Neural cell (in vitro differentiated cells): ENCODE measurements at regions not wholly inside any gene's neighbourhood (a gene's known extent, or its start where the extent isn't known, plus 50 kb on each side); places are given as distances from the start of the nearest gene placed in this dataset.

Experiments
- H2AFZ ChIP-seq: fragments of 200-600, 300-800 bp; sonication (generic), shearing (Covaris generic); 2 replicates; pipeline ENCODE4 v1.6.0; 2014; ENCODE audit warnings: low read depth, mild to moderate bottlenecking, antibody characterized with exemption, low read length, moderate library complexity
- H3F3A ChIP-seq: fragments of 200-600 bp; shearing (Covaris generic); 2 replicates; pipeline ENCODE4 v1.6.1; 2016; ENCODE audit warnings: mild to moderate bottlenecking, moderate library complexity, mixed read lengths, antibody characterized with exemption, low read length; ENCODE audit not compliant: insufficient read depth, poor library complexity, severe bottlenecking
- H3K27ac ChIP-seq: fragments of 200-600, 300-800 bp; sonication (generic), shearing (Covaris generic); 2 replicates; pipeline ENCODE4 v1.5.1; 2014; ENCODE audit warnings: mild to moderate bottlenecking, low read length, moderate library complexity
- H3K27me3 ChIP-seq: fragments of 300-800, 200-600 bp; sonication (generic), shearing (Covaris generic); 2 replicates; pipeline ENCODE4 v1.6.0; 2014; ENCODE audit warnings: mild to moderate bottlenecking, low read depth, low read length, moderate library complexity; ENCODE audit not compliant: insufficient read depth
- H3K36me3 ChIP-seq: fragments of 300-800, 200-600 bp; sonication (generic), shearing (Covaris generic); 2 replicates; pipeline ENCODE4 v1.5.1; 2014; ENCODE audit warnings: mild to moderate bottlenecking, antibody characterized with exemption, low read length, moderate library complexity; ENCODE audit not compliant: insufficient read depth
- H3K4me2 ChIP-seq: fragments of 300-800, 200-600 bp; sonication (generic), shearing (Covaris generic); 2 replicates; pipeline ENCODE4 v1.6.0; 2014; ENCODE audit warnings: mild to moderate bottlenecking, low read length
- H3K4me3 ChIP-seq: fragments of 300-800, 200-600 bp; sonication (generic), shearing (Covaris generic); 2 replicates; pipeline ENCODE4 v1.5.1; 2014; ENCODE audit warnings: mild to moderate bottlenecking, low read length, moderate library complexity
- H3K79me2 ChIP-seq: fragments of 200-600 bp; shearing (Covaris generic); replicated peaks from 2 replicates; pipeline ENCODE4 v1.6.0; 2014; ENCODE audit warnings: mild to moderate bottlenecking, low read length, moderate library complexity; ENCODE audit not compliant: insufficient read depth
- H3K9ac ChIP-seq: fragments of 300-800, 200-600 bp; sonication (generic), shearing (Covaris generic); 2 replicates; pipeline ENCODE4 v1.6.1; 2016; ENCODE audit warnings: mild to moderate bottlenecking, low read length, mixed read lengths
- H3K9me2 ChIP-seq: fragments of 200-600 bp; shearing (Covaris generic); 2 replicates; pipeline ENCODE4 v1.6.1; 2016; ENCODE audit warnings: mild to moderate bottlenecking, low read length, mixed read lengths; ENCODE audit not compliant: insufficient read depth
- H3K9me3 ChIP-seq: fragments of 200-600, 300-800 bp; sonication (generic), shearing (Covaris generic); 2 replicates; pipeline ENCODE4 v1.6.1; 2016; ENCODE audit warnings: mild to moderate bottlenecking, mixed run types, low read length, moderate library complexity, mixed read lengths
- H4K20me1 ChIP-seq: fragments of 200-600 bp; shearing (Covaris generic); 2 replicates; pipeline ENCODE4 v1.6.1; 2016; ENCODE audit warnings: mild to moderate bottlenecking, mixed run types; ENCODE audit not compliant: insufficient read depth
- CTCF ChIP-seq: fragments of 450-650 bp; IDR thresholded peaks from 2 replicates; pipeline ENCODE4 v1.5.1; 2014; ENCODE audit warnings: antibody characterized with exemption, mild to moderate bottlenecking, moderate library complexity; ENCODE audit not compliant: poor library complexity, severe bottlenecking
- EP300 ChIP-seq: fragments of 450-650 bp; conservative IDR thresholded peaks from 2 replicates; pipeline ENCODE4 v1.6.1; 2014; ENCODE audit warnings: antibody characterized with exemption, mild to moderate bottlenecking, moderate library complexity; ENCODE audit not compliant: poor library complexity, severe bottlenecking
- EZH2 ChIP-seq: fragments of 200-600, 300-800 bp; shearing (Covaris generic), sonication (generic); IDR thresholded peaks from 2 replicates; pipeline ENCODE4 v1.6.1; 2014; ENCODE audit warnings: antibody characterized with exemption, low read length, borderline replicate concordance, mild to moderate bottlenecking; ENCODE audit not compliant: insufficient read depth, poor library complexity, severe bottlenecking
- MXI1 ChIP-seq: fragments of 450-650 bp; conservative IDR thresholded peaks from 2 replicates; pipeline ENCODE4 v1.6.1; 2014; ENCODE audit warnings: antibody characterized with exemption, mild to moderate bottlenecking; ENCODE audit not compliant: poor library complexity, severe bottlenecking
- POLR2AphosphoS5 ChIP-seq: IDR thresholded peaks from 2 replicates; pipeline ENCODE4 v1.6.1; 2012
- RAD21 ChIP-seq: fragments of 450-650 bp; conservative IDR thresholded peaks from 2 replicates; pipeline ENCODE4 v1.6.1; 2014; ENCODE audit warnings: antibody characterized with exemption, mild to moderate bottlenecking, moderate library complexity
- REST ChIP-seq: IDR thresholded peaks from 2 replicates; pipeline ENCODE4 v1.6.1; 2012; ENCODE audit warnings: borderline replicate concordance
- SMC3 ChIP-seq: fragments of 450-650 bp; conservative IDR thresholded peaks from 2 replicates; pipeline ENCODE4 v1.6.1; 2014; ENCODE audit warnings: antibody characterized with exemption, mild to moderate bottlenecking, moderate library complexity; ENCODE audit not compliant: poor library complexity
- TAF1 ChIP-seq: IDR thresholded peaks from 2 replicates; pipeline ENCODE4 v1.6.1; 2012; ENCODE audit warnings: low read depth

- Histone ChIP-seq H3K4me2 (no peak overlapping the region), H3K4me3 (no peak overlapping the region)
- TF ChIP-seq RAD21 (no peak), EP300 (no peak)
Measured at GRCh38 chr13:87198371-87198770, 472.8 kb upstream of the SLITRK5 start.

GRCh38 chr13:87206708-87207107 is 464.5 kb upstream of the SLITRK5 start:
- Histone ChIP-seq H3K9ac (no peak overlapping the region), H3F3A (no peaks in the 10 kb centered on the region), H3K4me2 (no peak overlapping the region), H3K9me3 (no peaks in the 10 kb centered on the region), H3K9me2 (no peaks in the 10 kb centered on the region), H2AFZ (no peak overlapping the region), H3K27me3 (no peaks in the 10 kb centered on the region), H3K27ac (no peak overlapping the region), H3K79me2 (no peaks in the 10 kb centered on the region), H3K4me3 (no peak overlapping the region), H3K36me3 (no peaks in the 10 kb centered on the region), H4K20me1 (no peaks in the 10 kb centered on the region)
- TF ChIP-seq CTCF (no peak), RAD21 (no peak), EP300 (no peak), EZH2 (no peak), SMC3 (no peak), REST (no peak), POLR2AphosphoS5 (no peak), TAF1 (no peak), MXI1 (no peak)

More at GRCh38 chr13:87198371-87198770, 472.8 kb upstream of the SLITRK5 start:
- no peak overlapping the region for H2AFZ ChIP-seq
- H4K20me1 ChIP-seq = no peaks in the 10 kb centered on the region
- no peaks in the 10 kb centered on the region for H3K9me3 ChIP-seq
- no peaks in the 10 kb centered on the region for H3K79me2 ChIP-seq
- no peaks in the 10 kb centered on the region for H3K36me3 ChIP-seq
- no peaks in the 10 kb centered on the region for H3F3A ChIP-seq
- no peaks in the 10 kb centered on the region for H3K9me2 ChIP-seq
- no peaks in the 10 kb centered on the region for H3K27me3 ChIP-seq
- H3K27ac ChIP-seq = no peak overlapping the region
- H3K9ac ChIP-seq = no peak overlapping the region
